Keratinocyte (primary cell): ENCODE measurements at regions not wholly inside any gene's neighbourhood (a gene's known extent, or its start where the extent isn't known, plus 50 kb on each side); places are given as distances from the start of the nearest gene placed in this dataset.
A peak's percentile ranks its signal among the peaks of the same experiment; 100 is the strongest.

Experiments
- DNase-seq: peaks from one replicate; pipeline ENCODE4 v3.0.0-alpha.2; 2011; ENCODE audit warnings: low read depth, missing footprints, low spot score
- FAIRE-seq: peaks from 2 replicates; lab custom pipeline; 2011; peaks lifted over from hg19 to GRCh38; lab: Jason Lieb, UNC
- H2AFZ ChIP-seq: 2 replicates; pipeline ENCODE4 v1.6.0; 2012; ENCODE audit warnings: low read length, control low read depth, inconsistent platforms; ENCODE audit not compliant: control insufficient read depth
- H3K27ac ChIP-seq: 2 replicates; pipeline ENCODE4 v1.5.1; 2011; ENCODE audit warnings: low read length; ENCODE audit not compliant: control insufficient read depth, insufficient read depth
- H3K27me3 ChIP-seq: 3 replicates; pipeline ENCODE4 v1.6.0; 2011; ENCODE audit warnings: low read length; ENCODE audit not compliant: control insufficient read depth, insufficient read depth; ENCODE audit errors: extremely low read depth
- H3K36me3 ChIP-seq, 2 experiments: 2 replicates in 1 of 2; 3 replicates in 1 of 2; pipeline ENCODE4 v1.5.1; 2011; ENCODE audit warnings: low read length in 2 of 2, mild to moderate bottlenecking in 1 of 2; ENCODE audit not compliant: control insufficient read depth in 2 of 2, insufficient read depth in 2 of 2; ENCODE audit errors: extremely low read depth in 1 of 2
- H3K4me1 ChIP-seq: 3 replicates; pipeline ENCODE4 v1.5.1; 2011; ENCODE audit warnings: low read length; ENCODE audit not compliant: control insufficient read depth, insufficient read depth; ENCODE audit errors: extremely low read depth
- H3K4me2 ChIP-seq: 3 replicates; pipeline ENCODE4 v1.6.0; 2011; ENCODE audit warnings: low read depth, low read length; ENCODE audit not compliant: control insufficient read depth, insufficient read depth; ENCODE audit errors: extremely low read depth
- H3K4me3 ChIP-seq, 3 experiments: fragments of 200-600 bp in 1 of 3; sonication (generic) in 1 of 3; 2 replicates in 2 of 3; 3 replicates in 1 of 3; pipeline ENCODE4 v1.5.1; 2011 to 2016; ENCODE audit warnings: low read length in 3 of 3, mild to moderate bottlenecking in 3 of 3, control low read depth in 2 of 3, inconsistent platforms in 1 of 3, low read depth in 1 of 3, mixed read lengths in 1 of 3, mixed run types in 1 of 3, moderate library complexity in 1 of 3; ENCODE audit not compliant: control insufficient read depth in 2 of 3, insufficient read depth in 2 of 3; ENCODE audit errors: extremely low read depth in 1 of 3
- H3K79me2 ChIP-seq: 2 replicates; pipeline ENCODE4 v1.6.0; 2012; ENCODE audit warnings: low read length; ENCODE audit not compliant: control insufficient read depth, insufficient read depth
- H3K9ac ChIP-seq: 3 replicates; pipeline ENCODE4 v1.6.0; 2011; ENCODE audit warnings: low read length; ENCODE audit not compliant: control insufficient read depth, insufficient read depth; ENCODE audit errors: extremely low read depth
- H3K9me1 ChIP-seq: 3 replicates; pipeline ENCODE4 v1.6.0; 2011; ENCODE audit warnings: low read length; ENCODE audit not compliant: control insufficient read depth, insufficient read depth; ENCODE audit errors: extremely low read depth
- H3K9me3 ChIP-seq: 2 replicates; pipeline ENCODE4 v1.5.1; 2012; ENCODE audit warnings: low read depth, low read length; ENCODE audit not compliant: control insufficient read depth
- H4K20me1 ChIP-seq: 3 replicates; pipeline ENCODE4 v1.6.0; 2011; ENCODE audit warnings: low read length; ENCODE audit not compliant: control insufficient read depth, insufficient read depth; ENCODE audit errors: extremely low read depth
- EZH2 ChIP-seq: IDR thresholded peaks from one replicate; pipeline ENCODE4 v1.6.1; 2012; ENCODE audit warnings: inconsistent platforms, mild to moderate bottlenecking, low read length, moderate library complexity
- dilution Hi-C: fragments of 300-500 bp; cut with MboI; formaldehyde crosslinking; loops from one replicate; pipeline ENCODE4 v1.7.0; 2020; ENCODE audit warnings: low sequenced_read_pairs; ENCODE audit not compliant: extremely low pct_ligation_motif_present
- TF ChIP-seq, protein P1 (sequence below), 3 experiments: IDR thresholded peaks in 1 of 3; conservative IDR thresholded peaks in 1 of 3; optimal IDR thresholded peaks in 1 of 3; 2 replicates in 2 of 3; 3 replicates in 1 of 3; pipeline versions ENCODE3 to v1.5.1; 2011; ENCODE audit warnings: low read length in 3 of 3, mild to moderate bottlenecking in 3 of 3, moderate library complexity in 2 of 3, control low read depth in 1 of 3, inconsistent platforms in 1 of 3; ENCODE audit not compliant: insufficient read depth in 2 of 3; ENCODE audit errors: extremely low read depth in 1 of 3

DNA sequence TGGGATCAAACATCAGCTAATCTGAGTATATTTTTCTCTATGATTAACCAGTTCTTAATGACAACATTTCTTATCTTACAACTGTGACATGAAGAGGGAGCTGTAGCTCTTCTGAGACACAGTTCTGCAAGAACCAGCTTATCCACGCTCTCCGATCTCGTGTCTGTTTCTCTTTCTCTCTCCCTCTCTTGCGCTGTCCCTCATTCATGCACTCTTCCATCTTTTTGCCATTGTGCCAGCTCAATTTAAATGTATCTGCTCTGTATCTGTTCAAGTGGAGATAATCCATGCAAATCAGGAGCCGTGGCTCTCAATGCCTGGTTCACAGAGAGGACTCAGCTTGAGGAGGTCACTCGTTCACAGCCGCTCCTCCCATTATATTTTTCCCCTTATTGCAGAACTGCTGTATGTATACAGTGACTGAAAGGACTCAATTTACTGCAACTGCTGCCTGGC, 494.7 kb upstream of the ADGRL2 start:
- no peaks in the 10 kb centered on the region for H3K9me3 ChIP-seq
- dilution Hi-C loops = no loop called here
- H3K4me3 ChIP-seq = peak overlapping the region; percentile 1 to 77 (median 72)
- peak overlapping the region; percentile 89 for H3K4me2 ChIP-seq
- H4K20me1 ChIP-seq = no peaks in the 10 kb centered on the region
- H3K27ac ChIP-seq = no peak overlapping the region
- no peaks in the 10 kb centered on the region for H3K9me1 ChIP-seq
- H3K79me2 ChIP-seq = no peaks in the 10 kb centered on the region
- peak overlapping the region; percentile 96 for H2AFZ ChIP-seq
- no peak overlapping the region for H3K9ac ChIP-seq
- H3K36me3 ChIP-seq = no peaks in the 10 kb centered on the region
- FAIRE-seq = peak; percentile 69
- DNase-seq = no peak
- H3K27me3 ChIP-seq = peaks cover 3% of the 10 kb centered on the region
- peaks cover 6% of the 10 kb centered on the region for H3K4me1 ChIP-seq
- TF ChIP-seq, protein P1, sequence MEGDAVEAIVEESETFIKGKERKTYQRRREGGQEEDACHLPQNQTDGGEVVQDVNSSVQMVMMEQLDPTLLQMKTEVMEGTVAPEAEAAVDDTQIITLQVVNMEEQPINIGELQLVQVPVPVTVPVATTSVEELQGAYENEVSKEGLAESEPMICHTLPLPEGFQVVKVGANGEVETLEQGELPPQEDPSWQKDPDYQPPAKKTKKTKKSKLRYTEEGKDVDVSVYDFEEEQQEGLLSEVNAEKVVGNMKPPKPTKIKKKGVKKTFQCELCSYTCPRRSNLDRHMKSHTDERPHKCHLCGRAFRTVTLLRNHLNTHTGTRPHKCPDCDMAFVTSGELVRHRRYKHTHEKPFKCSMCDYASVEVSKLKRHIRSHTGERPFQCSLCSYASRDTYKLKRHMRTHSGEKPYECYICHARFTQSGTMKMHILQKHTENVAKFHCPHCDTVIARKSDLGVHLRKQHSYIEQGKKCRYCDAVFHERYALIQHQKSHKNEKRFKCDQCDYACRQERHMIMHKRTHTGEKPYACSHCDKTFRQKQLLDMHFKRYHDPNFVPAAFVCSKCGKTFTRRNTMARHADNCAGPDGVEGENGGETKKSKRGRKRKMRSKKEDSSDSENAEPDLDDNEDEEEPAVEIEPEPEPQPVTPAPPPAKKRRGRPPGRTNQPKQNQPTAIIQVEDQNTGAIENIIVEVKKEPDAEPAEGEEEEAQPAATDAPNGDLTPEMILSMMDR (optimal IDR thresholded peaks at IDR 0.05 in 1 of 3, IDR thresholded peaks at IDR 0.05 in 1 of 3, conservative IDR thresholded peaks at IDR 0.05 in 1 of 3; ENCODE audit: extremely low read depth in 1 of 3, insufficient read depth in 2 of 3, low read length in 3 of 3) = peak in 2 of 3 experiments; percentile 20 to 51
- no peak for TF ChIP-seq EZH2

DNA sequence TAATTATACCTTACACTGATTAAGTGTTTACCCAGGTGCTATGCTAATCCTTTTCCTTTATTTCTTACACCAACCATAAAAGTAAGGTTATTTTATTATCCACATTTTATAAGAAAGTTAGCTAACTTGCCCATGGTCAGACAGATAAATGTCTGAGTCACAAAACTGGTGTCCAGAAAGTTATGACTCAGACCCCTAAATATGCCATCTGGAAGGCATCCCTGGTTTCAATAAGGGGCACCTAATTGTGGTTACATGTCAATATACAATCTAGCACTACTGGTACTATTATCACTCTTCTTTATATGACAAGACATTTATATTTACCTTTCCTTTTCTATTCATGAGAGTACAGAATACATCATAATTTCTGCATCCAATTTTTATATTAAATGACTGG, 496.5 kb upstream of the ADGRL2 start:
- dilution Hi-C loops = no loop called here
- Histone ChIP-seq H3K27ac (no peak overlapping the region), H3K27me3 (peaks cover 3% of the 10 kb centered on the region), H3K9ac (no peak overlapping the region), H3K4me1 (peaks cover 6% of the 10 kb centered on the region), H2AFZ (no peak overlapping the region), H3K79me2 (no peaks in the 10 kb centered on the region), H3K4me3 (no peak overlapping the region), H3K9me1 (no peaks in the 10 kb centered on the region), H3K36me3 (no peaks in the 10 kb centered on the region), H4K20me1 (no peaks in the 10 kb centered on the region), H3K9me3 (no peaks in the 10 kb centered on the region), H3K4me2 (no peak overlapping the region)
- FAIRE-seq = no peak
- TF ChIP-seq, protein P1 (optimal IDR thresholded peaks at IDR 0.05 in 1 of 3, IDR thresholded peaks at IDR 0.05 in 1 of 3, conservative IDR thresholded peaks at IDR 0.05 in 1 of 3; ENCODE audit: extremely low read depth in 1 of 3, insufficient read depth in 2 of 3, low read length in 3 of 3) = no peak
- no peak for TF ChIP-seq EZH2
- no peak for DNase-seq
